ENCODE measurements at regions not wholly inside any gene's neighbourhood (a gene's known extent, or its start where the extent isn't known, plus 50 kb on each side); places are given as distances from the start of the nearest gene placed in this dataset.

- no peaks in the 10 kb centered on the region for H3K9me2 ChIP-seq (ENCODE audit: insufficient read depth, low read length)
- no peaks in the 10 kb centered on the region for H3K79me2 ChIP-seq (replicated peaks; ENCODE audit: insufficient read depth, low read length)
- H3K36me3 ChIP-seq (ENCODE audit: insufficient read depth, low read length): no peaks in the 10 kb centered on the region
- H2AFZ ChIP-seq (ENCODE audit: low read depth, low read length): no peak overlapping the region
- no peak overlapping the region for H3K27ac ChIP-seq (ENCODE audit: low read length)
- no peaks in the 10 kb centered on the region for H4K20me1 ChIP-seq (ENCODE audit: insufficient read depth)
- H3F3A ChIP-seq (ENCODE audit: insufficient read depth, low read length, poor library complexity, severe bottlenecking): no peaks in the 10 kb centered on the region
- H3K27me3 ChIP-seq (ENCODE audit: insufficient read depth, low read depth, low read length): no peaks in the 10 kb centered on the region
- no peaks in the 10 kb centered on the region for H3K9me3 ChIP-seq (ENCODE audit: low read length)
- no peak overlapping the region for H3K4me3 ChIP-seq (ENCODE audit: low read length)
- no peak overlapping the region for H3K4me2 ChIP-seq (ENCODE audit: low read length)
- H3K9ac ChIP-seq (ENCODE audit: low read length): no peak overlapping the region
- no peak for TF ChIP-seq REST (IDR thresholded peaks at IDR 0.05; ENCODE audit: borderline replicate concordance)
- TF ChIP-seq SMC3 (conservative IDR thresholded peaks at IDR 0.05; ENCODE audit: poor library complexity): no peak
- TF ChIP-seq RAD21 (conservative IDR thresholded peaks at IDR 0.05): no peak
- TF ChIP-seq POLR2AphosphoS5 (IDR thresholded peaks at IDR 0.05): no peak
- TF ChIP-seq EZH2 (IDR thresholded peaks at IDR 0.05; ENCODE audit: borderline replicate concordance, insufficient read depth, low read length, poor library complexity, severe bottlenecking): no peak
- no peak for TF ChIP-seq EP300 (conservative IDR thresholded peaks at IDR 0.05; ENCODE audit: poor library complexity, severe bottlenecking)
- TF ChIP-seq CTCF (IDR thresholded peaks at IDR 0.05; ENCODE audit: poor library complexity, severe bottlenecking): no peak
- no peak for TF ChIP-seq MXI1 (conservative IDR thresholded peaks at IDR 0.05; ENCODE audit: poor library complexity, severe bottlenecking)
- TF ChIP-seq TAF1 (IDR thresholded peaks at IDR 0.05; ENCODE audit: low read depth): no peak
Measured at GRCh38 chr1:72567521-72567920, 285.2 kb upstream of the NEGR1 start.

GRCh38 chr1:72564749-72565148 is 282.4 kb upstream of the NEGR1 start:
- no peak overlapping the region for H3K27ac ChIP-seq (ENCODE audit: low read length)
- no peaks in the 10 kb centered on the region for H3F3A ChIP-seq (ENCODE audit: insufficient read depth, low read length, poor library complexity, severe bottlenecking)
- H3K79me2 ChIP-seq (replicated peaks; ENCODE audit: insufficient read depth, low read length): no peaks in the 10 kb centered on the region
- H3K9me2 ChIP-seq (ENCODE audit: insufficient read depth, low read length): no peaks in the 10 kb centered on the region
- H3K4me2 ChIP-seq (ENCODE audit: low read length): no peak overlapping the region
- no peak overlapping the region for H2AFZ ChIP-seq (ENCODE audit: low read depth, low read length)
- no peak overlapping the region for H3K4me3 ChIP-seq (ENCODE audit: low read length)
- H3K27me3 ChIP-seq (ENCODE audit: insufficient read depth, low read depth, low read length): no peaks in the 10 kb centered on the region
- H3K9ac ChIP-seq (ENCODE audit: low read length): no peak overlapping the region
- no peaks in the 10 kb centered on the region for H3K36me3 ChIP-seq (ENCODE audit: insufficient read depth, low read length)
- no peaks in the 10 kb centered on the region for H3K9me3 ChIP-seq (ENCODE audit: low read length)
- TF ChIP-seq CTCF (IDR thresholded peaks at IDR 0.05; ENCODE audit: poor library complexity, severe bottlenecking) (no peak), EZH2 (IDR thresholded peaks at IDR 0.05; ENCODE audit: borderline replicate concordance, insufficient read depth, low read length, poor library complexity, severe bottlenecking) (no peak), POLR2AphosphoS5 (IDR thresholded peaks at IDR 0.05) (no peak), REST (IDR thresholded peaks at IDR 0.05; ENCODE audit: borderline replicate concordance) (no peak), EP300 (conservative IDR thresholded peaks at IDR 0.05; ENCODE audit: poor library complexity, severe bottlenecking) (no peak), MXI1 (conservative IDR thresholded peaks at IDR 0.05; ENCODE audit: poor library complexity, severe bottlenecking) (no peak), TAF1 (IDR thresholded peaks at IDR 0.05; ENCODE audit: low read depth) (no peak), SMC3 (conservative IDR thresholded peaks at IDR 0.05; ENCODE audit: poor library complexity) (no peak), RAD21 (conservative IDR thresholded peaks at IDR 0.05) (no peak)
- H4K20me1 ChIP-seq (ENCODE audit: insufficient read depth): no peaks in the 10 kb centered on the region
